Ramos (cell line): ENCODE measurements at regions not wholly inside any gene's neighbourhood (a gene's known extent, or its start where the extent isn't known, plus 50 kb on each side); places are given as distances from the start of the nearest gene placed in this dataset.
"Not testable (repeated sequence)": the region's sequence is repeated elsewhere in the genome, so short reads cannot be mapped to it uniquely, and the experiment has no call there.

Source experiments
- in situ Hi-C: fragments of 300-500 bp; cut with MboI; formaldehyde crosslinking; loops from one replicate; pipeline ENCODE4 v1.14.3; 2022; ENCODE audit warnings: low sequenced_read_pairs; ENCODE audit not compliant: unreplicated experiment

DNA sequence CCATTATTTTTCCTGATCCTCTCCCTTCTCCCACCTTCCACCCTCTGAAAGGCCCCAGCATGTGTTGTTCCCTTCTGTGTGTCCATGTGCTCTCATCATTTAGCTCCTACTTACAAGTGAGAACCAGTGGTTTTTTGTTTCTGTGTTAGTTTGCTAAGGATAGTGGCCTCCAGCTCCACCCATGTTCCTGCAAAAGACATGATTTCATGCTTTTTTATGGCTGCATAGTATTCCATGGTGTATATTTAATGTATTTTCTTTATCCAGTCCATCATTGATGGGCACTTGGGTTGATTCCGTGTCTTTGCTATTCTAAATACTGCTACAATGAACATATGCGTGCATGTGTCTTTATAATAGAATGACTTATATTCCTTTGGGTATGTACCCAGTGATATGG, 89.4 kb upstream of the C1orf174 start:
- in situ Hi-C loops = no loop called here

DNA sequence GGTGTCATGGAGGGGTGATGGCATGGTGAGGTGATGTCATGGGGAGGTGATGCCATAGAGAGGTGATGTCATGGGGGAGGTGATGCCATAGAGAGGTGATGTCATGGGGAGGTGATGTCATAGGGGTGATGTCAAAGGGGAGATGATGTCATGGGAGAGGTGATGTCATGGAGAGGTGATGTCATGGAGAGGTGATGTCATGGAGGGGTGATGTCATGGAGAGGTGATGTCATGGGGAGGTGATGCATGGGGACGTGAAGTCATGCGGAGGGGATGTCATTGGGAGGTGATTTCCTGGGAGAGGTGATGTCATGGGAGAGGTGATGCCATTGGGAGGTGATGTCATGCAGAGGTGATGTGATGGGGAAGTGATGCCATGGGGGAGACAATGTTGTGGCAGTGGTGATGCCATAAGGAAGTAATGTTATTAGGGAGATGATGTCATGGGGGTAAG, 92.1 kb upstream of the C1orf174 start:
- in situ Hi-C loops = no loop called here

DNA sequence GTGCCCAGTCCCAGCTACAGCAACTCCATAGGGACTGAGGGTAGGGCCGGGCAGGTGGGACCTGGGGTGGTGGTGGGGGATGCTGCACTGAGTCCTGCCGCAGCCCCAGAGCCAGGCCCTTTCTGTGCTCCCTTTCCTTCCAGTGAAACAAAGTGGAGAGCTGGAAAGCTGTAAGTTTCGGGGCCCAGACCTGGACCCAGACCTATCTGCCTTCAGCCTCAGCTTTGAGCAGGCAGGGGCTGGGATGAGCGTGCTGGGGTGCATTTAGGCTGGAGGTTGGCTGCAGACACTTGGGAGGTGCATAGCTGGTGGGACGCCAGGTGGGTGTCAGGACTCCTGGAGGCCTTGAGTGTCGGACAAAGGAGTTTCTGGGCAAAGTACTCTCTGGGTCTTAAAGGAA, 92.7 kb upstream of the C1orf174 start:
- in situ Hi-C loops = no loop called here

DNA sequence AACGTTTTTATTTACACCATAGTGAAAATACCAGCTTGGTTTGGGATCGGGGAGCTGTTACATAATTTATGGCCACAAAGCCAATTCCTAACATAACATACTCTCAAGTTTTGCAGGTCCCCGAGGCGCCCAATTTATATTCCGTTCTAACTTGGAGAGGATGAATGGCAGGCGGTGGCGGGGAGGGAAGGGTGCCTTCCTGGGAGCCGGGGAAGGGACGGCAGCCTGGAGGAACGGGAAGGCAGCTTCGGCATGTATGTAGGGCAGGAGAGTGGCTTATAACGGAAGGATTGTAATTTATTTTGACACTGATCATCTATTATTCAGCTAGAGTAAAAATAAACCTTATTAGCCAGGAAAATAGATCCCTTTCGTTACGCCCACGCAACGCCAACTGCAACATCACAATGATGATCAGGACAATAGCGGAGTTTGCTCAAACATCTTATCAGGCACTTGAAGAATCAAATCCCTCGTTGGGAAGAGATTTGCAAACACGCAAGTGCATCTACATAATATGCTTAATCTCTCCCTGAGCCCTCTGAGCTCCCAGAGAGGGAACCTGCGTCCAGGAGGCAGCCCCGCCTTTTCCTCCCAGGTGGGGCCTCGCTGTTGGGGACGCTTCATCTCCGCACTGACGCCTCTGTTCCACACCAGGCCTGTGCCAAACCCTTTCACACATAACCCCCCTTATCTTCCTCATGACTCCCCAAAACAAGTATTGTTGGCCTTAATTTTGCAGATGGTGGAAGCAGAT, 93.7 kb upstream of the C1orf174 start:
- in situ Hi-C loops = no loop called here

DNA sequence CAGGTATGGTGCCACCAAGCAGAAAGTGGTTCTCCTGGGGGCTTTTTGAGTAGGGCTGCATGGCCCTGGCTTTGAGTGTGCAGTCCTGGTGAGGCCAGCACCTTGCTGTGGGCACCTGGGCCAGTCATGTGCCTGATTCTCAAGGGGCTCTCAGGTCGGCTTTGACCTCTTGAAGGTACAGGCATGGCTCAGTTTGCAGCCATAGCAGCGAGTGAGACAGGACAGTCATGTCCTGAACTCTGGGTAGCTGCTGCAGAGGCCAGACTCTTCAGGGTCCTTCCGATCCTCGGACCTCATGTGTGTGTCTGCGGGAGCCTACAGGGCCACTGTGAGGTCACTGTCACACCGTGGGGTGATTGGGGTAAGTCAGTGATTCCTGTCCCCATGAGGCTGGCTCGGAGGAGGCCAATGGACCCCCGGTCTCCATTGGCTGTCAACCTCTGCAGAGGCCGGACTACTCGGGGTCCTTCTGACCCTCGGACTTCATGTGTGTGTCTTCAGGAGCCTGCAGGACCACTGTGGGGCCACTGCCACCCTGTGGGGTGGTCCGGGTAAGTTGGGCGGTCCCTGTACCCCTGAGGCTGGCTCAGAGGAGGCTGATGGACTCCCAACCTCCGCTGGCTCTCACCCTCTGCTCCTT, 95.2 kb upstream of the C1orf174 start:
- in situ Hi-C loops = no loop called here

DNA sequence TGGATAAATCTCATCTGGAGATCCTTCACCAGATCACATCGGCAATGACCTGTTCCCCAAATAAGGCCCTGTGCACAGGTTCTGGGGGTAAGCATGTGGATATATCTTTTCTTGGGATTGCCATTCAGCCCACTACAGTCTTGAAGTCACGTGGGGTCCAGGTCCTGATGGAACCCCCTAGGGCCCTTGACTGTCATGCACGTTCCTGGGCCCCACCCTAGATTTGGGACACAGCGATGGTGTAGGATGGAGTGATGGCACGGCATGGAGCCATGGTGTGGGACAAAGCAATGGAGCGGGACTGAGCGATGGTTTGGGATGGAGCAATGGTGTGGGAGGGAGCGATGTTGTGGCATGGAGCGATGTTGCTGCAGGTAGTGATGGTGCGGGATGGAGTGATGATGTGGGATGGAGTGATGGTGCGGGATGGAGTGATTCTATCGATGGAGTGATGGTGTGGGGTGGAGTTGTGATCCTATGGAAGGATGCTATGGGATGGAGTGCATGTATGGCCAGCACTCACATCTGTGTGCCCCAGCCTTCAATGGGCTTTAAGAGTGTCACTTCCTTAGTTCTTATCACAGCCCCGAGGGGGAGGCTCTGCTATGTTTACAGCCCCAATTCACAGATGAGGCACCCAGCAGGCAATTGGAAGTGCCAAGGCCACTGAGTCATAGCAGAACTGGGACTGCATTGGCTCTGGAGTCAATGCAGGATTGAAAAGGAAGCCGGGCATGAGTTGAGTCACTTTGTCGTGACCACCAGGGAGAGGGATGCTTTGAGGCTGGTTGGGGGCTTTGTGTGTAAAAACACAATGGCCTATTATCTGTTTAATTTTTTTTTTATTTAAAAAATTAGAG, 97.0 kb upstream of the C1orf174 start:
- in situ Hi-C loops = no loop called here

DNA sequence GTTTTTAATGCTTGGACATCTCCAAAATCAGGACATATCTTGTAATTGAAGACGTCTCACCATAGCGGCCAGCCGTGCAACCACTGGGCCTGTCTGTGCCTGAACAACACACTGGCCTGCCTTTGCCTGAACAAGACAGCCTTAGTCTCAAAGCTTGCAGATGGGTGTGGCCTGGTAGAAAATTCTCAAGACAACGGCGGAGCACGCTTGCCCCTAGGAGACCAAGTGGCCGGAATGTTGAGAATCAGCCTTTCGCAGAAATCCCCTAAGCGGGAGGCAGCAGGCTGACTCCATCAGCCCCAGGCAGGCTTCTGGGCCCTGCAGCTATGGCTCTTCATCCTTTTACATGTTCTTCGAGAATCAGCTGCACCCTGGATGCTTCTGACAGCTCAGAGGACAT, 98.0 kb upstream of the C1orf174 start:
- in situ Hi-C loops = no loop called here

DNA sequence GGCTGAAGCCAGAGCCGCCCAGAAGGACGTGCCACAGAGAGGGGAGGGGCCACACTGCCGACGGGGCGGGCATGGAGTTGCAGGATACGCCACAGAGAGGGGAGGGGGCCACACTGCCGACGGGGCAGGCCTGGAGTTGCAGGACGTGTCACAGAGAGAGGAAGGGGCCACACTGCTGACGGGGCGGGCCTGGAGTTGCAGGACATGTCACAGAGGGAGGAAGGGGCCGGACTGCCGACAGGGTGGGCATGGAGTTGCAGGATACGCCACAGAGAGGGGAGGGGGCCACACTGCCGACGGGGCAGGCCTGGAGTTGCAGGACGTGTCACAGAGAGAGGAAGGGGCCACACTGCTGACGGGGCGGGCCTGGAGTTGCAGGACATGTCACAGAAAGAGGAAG, 99.4 kb upstream of the C1orf174 start:
- in situ Hi-C loops = not testable (repeated sequence)

DNA sequence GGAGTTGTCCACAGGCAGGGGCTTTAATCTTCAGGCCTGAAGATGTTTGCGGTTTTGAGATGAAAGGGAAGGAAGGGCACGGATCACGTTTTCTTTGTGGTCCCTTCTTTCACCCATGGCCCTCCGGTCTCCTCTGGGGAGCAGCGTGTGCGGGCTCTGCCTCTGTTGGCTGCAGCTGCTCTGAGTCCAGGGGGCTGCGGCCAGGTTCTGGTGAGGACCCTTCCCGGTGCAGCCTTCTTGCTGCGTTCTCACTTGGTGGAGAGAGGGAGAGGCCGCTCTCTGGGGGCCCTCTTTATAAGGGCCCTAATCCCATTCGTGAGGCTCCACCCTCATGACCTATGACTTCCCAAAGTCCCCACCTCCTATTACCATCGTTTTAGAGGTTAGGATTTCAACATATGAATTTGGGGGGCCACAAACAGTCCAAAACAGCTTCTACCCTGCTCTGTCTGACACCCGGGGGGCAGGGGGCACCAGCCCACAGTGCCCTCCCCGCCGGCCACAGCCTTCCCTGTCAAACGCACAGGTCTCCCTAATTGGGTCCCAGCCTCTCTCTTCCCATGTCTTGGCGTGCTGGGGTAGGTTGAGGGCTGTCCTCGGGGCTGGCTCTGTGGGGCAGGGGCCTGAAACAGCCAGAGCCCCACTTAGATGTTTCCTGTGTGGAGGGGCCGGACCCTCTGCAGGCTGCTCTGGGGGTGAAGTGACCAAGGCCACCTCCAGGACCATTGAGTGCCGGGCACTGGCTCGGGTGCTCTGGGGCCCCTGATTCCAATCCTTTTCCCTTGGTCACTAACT, 100.1 kb upstream of the C1orf174 start:
- in situ Hi-C loops = no loop called here

DNA sequence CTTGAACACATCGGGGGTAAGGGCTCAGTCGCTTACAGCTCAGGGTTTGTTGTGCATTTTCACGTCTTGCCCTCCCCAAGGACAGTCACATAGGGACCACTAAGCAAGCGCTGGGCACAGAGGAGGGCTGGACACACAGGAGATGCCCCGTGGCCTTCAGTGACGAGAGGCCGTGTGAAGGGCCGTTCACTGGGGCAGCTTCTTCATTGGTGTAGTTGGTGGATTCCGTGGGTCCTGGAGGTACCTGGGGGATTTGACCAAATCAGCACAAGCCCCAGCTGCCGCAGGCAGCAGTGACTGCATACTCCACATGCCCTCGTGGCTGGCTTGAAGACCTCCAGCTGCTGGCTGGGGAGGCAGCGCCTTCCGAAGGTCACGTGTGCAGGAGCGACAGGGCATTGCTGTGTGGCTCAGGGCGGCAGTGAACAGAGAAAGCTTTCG, 100.8 kb upstream of the C1orf174 start:
- in situ Hi-C loops = no loop called here

DNA sequence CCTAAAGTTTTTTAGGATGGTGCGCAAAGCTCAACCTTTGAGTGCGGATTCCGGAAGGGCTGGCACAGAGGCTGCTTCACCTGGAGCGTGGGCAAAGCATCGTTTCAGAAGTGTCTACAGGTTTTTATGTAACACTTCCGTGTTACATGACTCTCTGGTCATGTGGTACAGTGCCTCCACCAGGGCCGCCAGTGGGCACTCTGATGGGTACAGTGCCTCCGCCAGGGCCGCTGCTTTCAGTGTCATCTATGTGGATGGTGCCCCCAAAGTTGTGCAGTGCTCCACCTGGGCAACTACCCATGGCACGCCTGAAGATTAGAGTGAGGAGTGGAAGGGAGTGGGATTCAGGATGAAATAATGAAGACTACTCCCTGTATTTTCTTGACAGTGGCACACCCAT, 101.4 kb upstream of the C1orf174 start:
- in situ Hi-C loops = no loop called here

DNA sequence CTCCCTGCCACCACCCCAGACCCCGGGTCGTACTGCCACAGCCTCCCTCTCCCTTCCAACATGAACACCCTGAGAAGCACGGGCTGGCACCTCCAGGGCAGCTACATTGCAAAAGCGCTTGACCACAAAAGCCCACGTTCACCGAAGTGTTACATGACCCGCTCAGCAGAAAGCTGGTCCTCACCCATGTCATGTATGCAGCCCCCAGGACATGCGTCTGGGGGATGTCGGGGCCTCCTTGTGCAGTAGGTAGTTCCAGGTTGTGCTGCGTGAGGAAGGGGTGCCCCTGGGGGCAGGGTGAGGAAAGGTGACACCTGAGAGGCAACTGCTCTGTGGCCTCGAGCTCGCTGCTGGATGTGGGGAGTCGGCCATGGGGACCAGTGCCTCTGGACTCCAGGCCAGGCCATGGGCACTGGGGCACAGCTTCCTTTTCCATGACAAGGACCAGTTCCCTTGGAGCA, 102.0 kb upstream of the C1orf174 start:
- in situ Hi-C loops = no loop called here

DNA sequence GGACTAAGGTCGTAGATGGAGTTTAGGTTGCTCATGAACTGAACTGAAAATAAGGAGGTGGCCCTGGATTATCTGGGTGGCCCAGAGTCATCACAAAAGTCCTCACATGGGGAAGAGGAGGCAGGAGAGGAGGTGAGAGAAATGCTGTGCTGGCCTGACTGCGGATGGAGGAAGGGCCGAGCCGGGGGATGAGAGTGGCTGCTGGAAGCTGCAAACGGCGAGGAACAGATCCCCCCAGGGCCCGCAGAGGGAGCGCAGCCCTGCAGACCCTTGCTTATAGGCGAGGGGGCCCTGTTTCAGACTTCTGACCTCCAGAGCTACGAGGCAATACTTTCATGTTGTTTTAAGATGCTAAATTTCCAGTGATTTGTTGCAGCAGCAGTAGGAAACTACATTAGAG, 102.7 kb upstream of the C1orf174 start:
- in situ Hi-C loops = no loop called here

DNA sequence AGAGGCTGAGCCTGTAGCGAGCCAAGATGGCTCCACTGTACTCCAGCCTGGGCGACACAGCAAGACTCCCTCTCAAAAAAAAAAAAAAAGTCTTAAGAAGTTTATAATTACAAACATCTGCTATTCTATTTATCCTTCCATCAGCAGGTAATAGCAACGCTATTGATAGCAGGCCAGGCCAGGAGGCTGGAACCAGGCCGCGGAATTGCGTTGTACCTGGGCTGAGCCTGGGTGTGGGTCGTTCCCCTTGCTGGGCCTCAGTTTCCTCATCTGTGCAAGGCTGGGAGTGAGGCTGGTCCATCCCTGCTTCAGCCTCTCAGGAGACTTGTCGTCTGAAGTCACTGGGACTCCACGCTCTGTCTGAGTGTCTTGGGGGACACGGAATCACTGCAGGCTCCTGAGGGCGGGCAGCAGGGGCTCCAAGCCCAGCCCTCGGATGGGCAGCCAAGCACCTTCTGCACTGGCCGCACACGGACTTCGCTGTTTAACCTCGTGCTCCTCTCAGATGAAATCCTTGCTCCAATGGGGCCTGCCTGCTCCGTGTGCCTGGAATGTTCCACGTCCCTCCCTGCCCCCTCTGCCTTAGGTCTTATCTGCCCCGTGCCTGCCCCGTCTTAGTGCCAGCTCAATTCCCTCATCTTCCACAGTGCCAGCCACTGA, 103.9 kb upstream of the C1orf174 start:
- in situ Hi-C loops = no loop called here

DNA sequence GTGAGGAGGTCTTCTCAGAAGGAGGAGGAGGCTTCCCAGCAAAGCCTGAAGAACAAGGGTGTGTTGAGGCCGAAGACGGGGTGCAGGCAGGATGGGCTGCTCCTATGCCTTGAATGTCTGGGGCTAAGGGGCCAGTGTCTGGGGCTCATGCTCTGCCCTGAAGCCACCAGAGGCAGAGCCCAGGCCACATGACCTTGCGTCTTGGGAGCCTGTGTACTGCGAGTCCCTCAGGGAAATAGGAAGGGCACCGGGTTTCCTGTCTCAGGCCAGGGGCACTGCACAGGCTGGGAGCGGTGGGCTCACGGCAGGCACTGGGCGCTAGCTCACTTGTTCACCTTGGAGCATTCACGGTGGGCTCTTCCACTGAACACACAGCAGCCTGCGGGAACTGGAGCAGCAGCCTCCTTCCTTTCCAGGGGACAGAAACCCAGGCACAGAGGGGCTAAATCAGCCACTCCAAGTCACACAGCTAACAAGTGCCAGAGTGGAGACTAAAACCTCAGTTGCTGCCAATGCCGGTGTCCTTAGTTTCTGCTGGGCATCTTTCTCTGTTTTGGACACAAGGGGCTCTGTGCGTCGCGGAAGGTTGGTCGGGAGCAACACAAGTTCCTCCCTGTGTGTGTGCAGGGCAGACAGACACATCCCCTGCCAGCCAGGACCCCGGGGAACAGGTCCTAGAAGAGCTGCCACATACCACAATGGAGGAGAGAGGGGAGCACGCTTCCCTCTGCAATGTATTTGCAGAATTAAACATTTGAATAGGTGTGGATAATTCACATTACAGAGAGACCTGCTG, 104.8 kb upstream of the C1orf174 start:
- in situ Hi-C loops = no loop called here

DNA sequence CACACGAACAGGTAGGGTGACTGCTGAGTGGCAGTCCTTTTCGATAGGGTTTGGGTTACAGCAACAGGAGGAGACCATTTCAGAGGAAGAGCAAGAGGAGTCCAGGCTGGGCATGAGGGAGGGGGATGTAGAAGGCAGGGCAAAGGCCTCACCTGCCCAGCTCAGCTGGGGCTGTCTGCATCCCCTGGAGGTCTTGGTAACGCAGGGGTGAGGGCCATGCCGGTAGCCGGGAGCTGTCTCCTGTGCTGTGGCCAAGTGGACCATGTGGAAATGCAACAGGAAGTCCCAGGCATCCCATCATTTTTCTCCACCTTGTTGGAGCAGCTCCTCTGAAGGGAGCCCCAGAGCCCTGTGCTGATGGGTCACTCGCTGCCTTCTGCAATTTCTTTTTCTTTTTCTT, 105.4 kb upstream of the C1orf174 start:
- in situ Hi-C loops = no loop called here

DNA sequence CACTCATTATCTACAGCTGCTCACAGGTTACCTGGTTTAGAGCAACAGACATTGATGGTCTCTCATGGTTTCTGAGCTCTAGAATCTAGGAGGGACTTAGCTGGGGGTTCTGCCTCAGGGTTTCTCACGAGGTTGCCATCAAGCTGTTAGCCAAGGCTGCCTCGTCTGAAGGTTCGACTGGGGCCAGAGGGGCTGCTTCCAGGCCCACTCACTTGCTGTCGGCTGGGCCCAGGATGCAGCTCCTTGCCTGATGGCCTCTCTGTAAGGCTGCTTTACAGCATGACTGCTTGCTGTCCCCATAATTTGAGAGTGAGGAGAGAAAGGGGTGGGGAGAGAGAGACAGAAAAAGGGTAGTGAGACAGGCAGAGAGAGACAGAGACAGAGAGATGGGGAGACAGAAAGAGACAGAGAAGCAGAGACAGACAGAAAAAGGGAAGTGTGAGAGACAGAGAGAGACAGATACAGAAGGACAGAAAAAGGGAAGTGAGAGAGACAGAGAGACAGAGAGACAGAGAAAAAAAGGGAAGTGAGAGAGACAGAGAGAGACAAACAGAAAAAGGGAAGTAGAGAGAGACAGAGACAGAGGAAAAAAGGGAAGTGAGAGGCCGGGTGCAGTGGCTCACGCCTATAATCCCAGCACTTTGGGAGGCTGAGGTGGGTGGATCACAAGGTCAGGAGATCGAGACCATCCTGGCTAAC, 106.8 kb upstream of the C1orf174 start:
- in situ Hi-C loops = no loop called here

DNA sequence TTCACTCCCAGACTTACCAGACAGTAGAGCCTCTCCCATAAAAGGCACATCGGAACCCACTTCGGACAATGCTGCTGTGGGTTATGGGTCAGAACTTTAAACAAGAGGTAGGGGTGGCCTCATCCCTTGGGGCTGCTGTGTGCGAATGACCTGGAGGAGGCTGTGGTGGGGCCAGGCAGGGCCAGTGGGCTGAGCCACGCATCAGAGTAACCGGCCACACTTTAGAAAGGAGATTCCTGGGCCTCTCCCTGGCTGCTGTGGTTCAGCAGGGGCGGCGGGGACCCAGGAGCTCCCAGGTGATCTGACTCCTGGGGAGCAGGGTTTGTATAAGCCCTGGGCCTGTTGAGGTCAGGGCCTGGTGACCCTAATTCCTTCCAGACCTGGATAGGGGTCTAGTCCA, 110.2 kb upstream of the C1orf174 start:
- in situ Hi-C loops = no loop called here
